Esophagus muscularis mucosa (tissue), 4 donors: ENCODE measurements at regions not wholly inside any gene's neighbourhood (a gene's known extent, or its start where the extent isn't known, plus 50 kb on each side); places are given as distances from the start of the nearest gene placed in this dataset.

Experiments
- CTCF ChIP-seq, 3 experiments: fragments of 200-600 bp in 2 of 3; fragments of 450-650 bp in 1 of 3; sonication (generic) in 2 of 3; IDR thresholded peaks; one replicate each; pipeline ENCODE4 v1.5.1; 2017 to 2019; ENCODE audit warnings: antibody characterized with exemption in 3 of 3, mild to moderate bottlenecking in 2 of 3, moderate library complexity in 1 of 3
- EP300 ChIP-seq: sonication (generic); formaldehyde crosslinking; IDR thresholded peaks from one replicate; pipeline ENCODE4 v1.6.1; 2017; ENCODE audit warnings: antibody characterized with exemption
- POLR2A ChIP-seq: fragments of 450-650 bp; IDR thresholded peaks from one replicate; pipeline ENCODE4 v1.6.1; 2017; ENCODE audit warnings: antibody characterized with exemption, moderate library complexity, mild to moderate bottlenecking, low read depth
- POLR2AphosphoS5 ChIP-seq, 2 donors: sonication (generic); formaldehyde crosslinking; IDR thresholded peaks; one replicate each; pipeline ENCODE4 v1.6.1; 2017; ENCODE audit warnings: antibody characterized with exemption in 2 of 2

GRCh38 chr18:70493461-70493860, 204.6 kb downstream of the SOCS6 start:
- no peak for TF ChIP-seq CTCF (IDR thresholded peaks at IDR 0.05)
- TF ChIP-seq POLR2A: no peak
- no peak for TF ChIP-seq POLR2AphosphoS5 (IDR thresholded peaks at IDR 0.05)
- TF ChIP-seq EP300: no peak
